ENCODE measurements at regions not wholly inside any gene's neighbourhood (a gene's known extent, or its start where the extent isn't known, plus 50 kb on each side); places are given as distances from the start of the nearest gene placed in this dataset.

- H3K4me1 Mint-ChIP-seq (ENCODE audit: low read depth) = no peaks in the 10 kb centered on the region
- intact Hi-C loops (cut with micrococcal nuclease) = no loop called here
- no peaks in the 10 kb centered on the region for H3K36me3 Mint-ChIP-seq (ENCODE audit: low read depth)
- ATAC-seq (no peak), DNase-seq (no peak)
- CTCF ChIA-PET = interaction anchor here (1.0 kb wide), 1 partner anchor 9 kb away, joined by 3 read pairs; no protein-coding TSS in a partner anchor
- H3K4me3 Mint-ChIP-seq = no peak overlapping the region
- TF ChIP-seq CTCF (IDR thresholded peaks at IDR 0.05) = no peak
- H3K27ac Mint-ChIP-seq = no peak overlapping the region
- H3K27me3 Mint-ChIP-seq = peaks cover under 1% of the 10 kb centered on the region
- POLR2A ChIA-PET = no interaction called here
- H3K9me3 Mint-ChIP-seq = no peaks in the 10 kb centered on the region
Observed at GRCh38 chr5:18802336-18802735, 1168.1 kb downstream of the TAF11L14 start.

- H3K9me3 Mint-ChIP-seq = no peaks in the 10 kb centered on the region
- H3K27ac Mint-ChIP-seq = no peak overlapping the region
- no peaks in the 10 kb centered on the region for H3K4me1 Mint-ChIP-seq (ENCODE audit: low read depth)
- no peak for TF ChIP-seq CTCF (IDR thresholded peaks at IDR 0.05)
- H3K36me3 Mint-ChIP-seq (ENCODE audit: low read depth) = no peaks in the 10 kb centered on the region
- DNase-seq (no peak), ATAC-seq (no peak)
- intact Hi-C loops (cut with micrococcal nuclease) = no loop called here
- no peak overlapping the region for H3K4me3 Mint-ChIP-seq
- POLR2A ChIA-PET = no interaction called here
- peaks cover 2% of the 10 kb centered on the region for H3K27me3 Mint-ChIP-seq
- CTCF ChIA-PET = no interaction called here
Observed at GRCh38 chr5:18805376-18805775, 1171.1 kb downstream of the TAF11L14 start.

GRCh38 chr5:18807256-18808149 is 1173.2 kb downstream of the TAF11L14 start:
- H3K9me3 Mint-ChIP-seq = no peaks in the 10 kb centered on the region
- CTCF ChIA-PET = no interaction called here
- H3K27ac Mint-ChIP-seq = no peak overlapping the region
- POLR2A ChIA-PET = no interaction called here
- intact Hi-C loops (cut with micrococcal nuclease) = no loop called here
- DNase-seq (no peak), ATAC-seq (no peak)
- TF ChIP-seq CTCF (IDR thresholded peaks at IDR 0.05) = no peak
- H3K4me3 Mint-ChIP-seq = no peak overlapping the region
- H3K27me3 Mint-ChIP-seq = peaks cover 2% of the 10 kb centered on the region
- H3K4me1 Mint-ChIP-seq (ENCODE audit: low read depth) = no peaks in the 10 kb centered on the region
- no peaks in the 10 kb centered on the region for H3K36me3 Mint-ChIP-seq (ENCODE audit: low read depth)

- POLR2A ChIA-PET = no interaction called here
- intact Hi-C loops (cut with micrococcal nuclease) = no loop called here
- no peak for TF ChIP-seq CTCF (IDR thresholded peaks at IDR 0.05)
- Mint-ChIP-seq H3K4me3 (no peak overlapping the region), H3K27ac (no peak overlapping the region), H3K36me3 (ENCODE audit: low read depth) (no peaks in the 10 kb centered on the region), H3K9me3 (no peaks in the 10 kb centered on the region), H3K27me3 (peaks cover 4% of the 10 kb centered on the region), H3K4me1 (ENCODE audit: low read depth) (no peaks in the 10 kb centered on the region)
- DNase-seq = no peak
- no peak for ATAC-seq
- CTCF ChIA-PET = interaction anchor here (1.0 kb wide), 1 partner anchor 9 kb away, joined by 3 read pairs; no protein-coding TSS in a partner anchor
Observed at GRCh38 chr5:18811661-18812060, 1176.3 kb downstream of the CDH18 start.

GRCh38 chr5:18828351-18828750 is 1159.6 kb downstream of the CDH18 start:
- Mint-ChIP-seq H3K4me3 (no peak overlapping the region), H3K36me3 (ENCODE audit: low read depth) (no peaks in the 10 kb centered on the region), H3K9me3 (no peaks in the 10 kb centered on the region), H3K4me1 (ENCODE audit: low read depth) (no peaks in the 10 kb centered on the region), H3K27me3 (no peaks in the 10 kb centered on the region), H3K27ac (no peak overlapping the region)
- DNase-seq (no peak), ATAC-seq (no peak)
- TF ChIP-seq CTCF (IDR thresholded peaks at IDR 0.05) = no peak
- POLR2A ChIA-PET = no interaction called here
- intact Hi-C loops (cut with micrococcal nuclease) = no loop called here
- CTCF ChIA-PET = no interaction called here

Data from activated CD8-positive, alpha-beta T cell treated with anti-CD3 and anti-CD28 coated beads for 36 hours (primary cell).